ENCODE measurements at regions not wholly inside any gene's neighbourhood (a gene's known extent, or its start where the extent isn't known, plus 50 kb on each side); places are given as distances from the start of the nearest gene placed in this dataset.
A peak's percentile ranks its signal among the peaks of the same experiment; 100 is the strongest.

- H3F3A ChIP-seq (ENCODE audit: insufficient read depth, low read length, poor library complexity, severe bottlenecking) = no peaks in the 10 kb centered on the region
- no peak overlapping the region for H3K9ac ChIP-seq (ENCODE audit: low read length)
- no peak overlapping the region for H3K4me2 ChIP-seq (ENCODE audit: low read length)
- no peaks in the 10 kb centered on the region for H3K9me3 ChIP-seq (ENCODE audit: low read length)
- no peak overlapping the region for H3K27ac ChIP-seq (ENCODE audit: low read length)
- no peaks in the 10 kb centered on the region for H3K9me2 ChIP-seq (ENCODE audit: insufficient read depth, low read length)
- no peaks in the 10 kb centered on the region for H3K36me3 ChIP-seq (ENCODE audit: insufficient read depth, low read length)
- no peaks in the 10 kb centered on the region for H4K20me1 ChIP-seq (ENCODE audit: insufficient read depth)
- peak; percentile 52 for TF ChIP-seq CTCF (IDR thresholded peaks at IDR 0.05; ENCODE audit: poor library complexity, severe bottlenecking)
- TF ChIP-seq RAD21 (conservative IDR thresholded peaks at IDR 0.05) = peak; percentile 62
- no peak for TF ChIP-seq TAF1 (IDR thresholded peaks at IDR 0.05; ENCODE audit: low read depth)
- TF ChIP-seq REST (IDR thresholded peaks at IDR 0.05; ENCODE audit: borderline replicate concordance) = no peak
- TF ChIP-seq MXI1 (conservative IDR thresholded peaks at IDR 0.05; ENCODE audit: poor library complexity, severe bottlenecking) = no peak
- TF ChIP-seq POLR2AphosphoS5 (IDR thresholded peaks at IDR 0.05) = no peak
- TF ChIP-seq SMC3 (conservative IDR thresholded peaks at IDR 0.05; ENCODE audit: poor library complexity) = peak; percentile 51
- no peak for TF ChIP-seq EZH2 (IDR thresholded peaks at IDR 0.05; ENCODE audit: borderline replicate concordance, insufficient read depth, low read length, poor library complexity, severe bottlenecking)
- no peak for TF ChIP-seq EP300 (conservative IDR thresholded peaks at IDR 0.05; ENCODE audit: poor library complexity, severe bottlenecking)
- H3K27me3 ChIP-seq (ENCODE audit: insufficient read depth, low read depth, low read length) = no peaks in the 10 kb centered on the region
- no peak overlapping the region for H2AFZ ChIP-seq (ENCODE audit: low read depth, low read length)
- no peaks in the 10 kb centered on the region for H3K79me2 ChIP-seq (replicated peaks; ENCODE audit: insufficient read depth, low read length)
- H3K4me3 ChIP-seq (ENCODE audit: low read length) = no peak overlapping the region
These were observed 162.7 kb upstream of the ETAA1 start for GRCh38 chr2:67234440-67234839.

- no peak for TF ChIP-seq POLR2AphosphoS5 (IDR thresholded peaks at IDR 0.05)
- TF ChIP-seq SMC3 (conservative IDR thresholded peaks at IDR 0.05; ENCODE audit: poor library complexity) = no peak
- TF ChIP-seq TAF1 (IDR thresholded peaks at IDR 0.05; ENCODE audit: low read depth) = no peak
- no peak for TF ChIP-seq REST (IDR thresholded peaks at IDR 0.05; ENCODE audit: borderline replicate concordance)
- TF ChIP-seq EP300 (conservative IDR thresholded peaks at IDR 0.05; ENCODE audit: poor library complexity, severe bottlenecking) = no peak
- no peak for TF ChIP-seq EZH2 (IDR thresholded peaks at IDR 0.05; ENCODE audit: borderline replicate concordance, insufficient read depth, low read length, poor library complexity, severe bottlenecking)
- TF ChIP-seq CTCF (IDR thresholded peaks at IDR 0.05; ENCODE audit: poor library complexity, severe bottlenecking) = no peak
- no peak for TF ChIP-seq RAD21 (conservative IDR thresholded peaks at IDR 0.05)
- TF ChIP-seq MXI1 (conservative IDR thresholded peaks at IDR 0.05; ENCODE audit: poor library complexity, severe bottlenecking) = no peak
These were observed 159.8 kb upstream of the ETAA1 start for GRCh38 chr2:67237288-67237687.

More at GRCh38 chr2:67237288-67237687, 159.8 kb upstream of the ETAA1 start:
- H3K9ac ChIP-seq (ENCODE audit: low read length) = no peak overlapping the region
- H3K9me3 ChIP-seq (ENCODE audit: low read length) = no peaks in the 10 kb centered on the region
- H3K4me2 ChIP-seq (ENCODE audit: low read length) = no peak overlapping the region
- no peak overlapping the region for H3K27ac ChIP-seq (ENCODE audit: low read length)
- no peak overlapping the region for H2AFZ ChIP-seq (ENCODE audit: low read depth, low read length)
- no peaks in the 10 kb centered on the region for H4K20me1 ChIP-seq (ENCODE audit: insufficient read depth)
- H3K4me3 ChIP-seq (ENCODE audit: low read length) = no peak overlapping the region
- H3F3A ChIP-seq (ENCODE audit: insufficient read depth, low read length, poor library complexity, severe bottlenecking) = no peaks in the 10 kb centered on the region
- no peaks in the 10 kb centered on the region for H3K27me3 ChIP-seq (ENCODE audit: insufficient read depth, low read depth, low read length)
- no peaks in the 10 kb centered on the region for H3K79me2 ChIP-seq (replicated peaks; ENCODE audit: insufficient read depth, low read length)
- no peaks in the 10 kb centered on the region for H3K9me2 ChIP-seq (ENCODE audit: insufficient read depth, low read length)
- no peaks in the 10 kb centered on the region for H3K36me3 ChIP-seq (ENCODE audit: insufficient read depth, low read length)
